ENCODE measurements at regions not wholly inside any gene's neighbourhood (a gene's known extent, or its start where the extent isn't known, plus 50 kb on each side); places are given as distances from the start of the nearest gene placed in this dataset.

- no peak for TF ChIP-seq BHLHE40 (IDR thresholded peaks at IDR 0.05; ENCODE audit: low read depth, low read length)
- TF ChIP-seq RCOR1 (IDR thresholded peaks at IDR 0.05; ENCODE audit: insufficient replicate concordance, low read length), result no peak
- TF ChIP-seq POLR2A (IDR thresholded peaks at IDR 0.05; ENCODE audit: low read depth, low read length), result no peak
- TF ChIP-seq CTCF (conservative IDR thresholded peaks at IDR 0.05; ENCODE audit: low read depth, low read length), result no peak
- no peak for TF ChIP-seq RFX5 (IDR thresholded peaks at IDR 0.05; ENCODE audit: low read depth, low read length)
- no peak for TF ChIP-seq FOS (IDR thresholded peaks at IDR 0.05; ENCODE audit: low read depth, low read length)
- no peak for TF ChIP-seq RAD21 (IDR thresholded peaks at IDR 0.05; ENCODE audit: low read length)
- TF ChIP-seq CEBPB (IDR thresholded peaks at IDR 0.05; ENCODE audit: low read depth, low read length), result no peak
- TF ChIP-seq ELK1 (IDR thresholded peaks at IDR 0.05; ENCODE audit: borderline replicate concordance, low read depth, low read length), result no peak
- TF ChIP-seq MAFK (IDR thresholded peaks at IDR 0.05; ENCODE audit: low read depth, low read length), result no peak
- TF ChIP-seq USF2 (IDR thresholded peaks at IDR 0.05; ENCODE audit: low read depth, low read length), result no peak
- no peak for TF ChIP-seq SMC3 (IDR thresholded peaks at IDR 0.05; ENCODE audit: low read depth, low read length)
- no peak for TF ChIP-seq MXI1 (IDR thresholded peaks at IDR 0.05; ENCODE audit: borderline replicate concordance, low read depth, low read length)
Measured at GRCh38 chr2:187084524-187084923, 235.6 kb upstream of the ZSWIM2 start.
